Stimulated activated CD8-positive, alpha-beta memory T cell treated with anti-CD3 and anti-CD28 coated beads, Interleukin-4, amount 100 ng/mL, for 1 hour (primary cell): ENCODE measurements at regions not wholly inside any gene's neighbourhood (a gene's known extent, or its start where the extent isn't known, plus 50 kb on each side); places are given as distances from the start of the nearest gene placed in this dataset.

Source experiments
- DNase-seq, 2 donors: peaks; one replicate each; pipeline ENCODE4 v3.0.0-alpha.2; 2020; ENCODE audit warnings: low read depth in 2 of 2, low spot score in 1 of 2

DNA sequence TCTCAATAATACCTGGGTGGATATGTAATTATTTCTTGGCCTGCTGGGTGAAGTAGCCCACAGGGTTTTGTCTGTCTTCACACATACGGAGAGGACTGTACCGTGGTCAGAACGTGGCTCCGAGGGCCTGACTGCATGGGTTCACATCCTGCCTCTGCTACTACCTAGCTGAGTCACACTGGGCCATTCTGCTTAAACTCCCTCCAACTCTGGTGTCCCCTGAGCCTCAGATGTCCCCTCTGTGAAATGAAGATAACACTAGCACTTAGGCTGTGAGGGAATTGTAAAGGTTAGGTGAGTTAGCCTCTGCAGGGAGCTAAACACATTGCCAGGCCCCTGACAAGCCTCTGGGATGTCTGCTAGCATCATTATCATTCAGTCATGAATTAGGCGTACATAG is 120.1 kb upstream of the NABP1 start:
- DNase-seq: no peak

DNA sequence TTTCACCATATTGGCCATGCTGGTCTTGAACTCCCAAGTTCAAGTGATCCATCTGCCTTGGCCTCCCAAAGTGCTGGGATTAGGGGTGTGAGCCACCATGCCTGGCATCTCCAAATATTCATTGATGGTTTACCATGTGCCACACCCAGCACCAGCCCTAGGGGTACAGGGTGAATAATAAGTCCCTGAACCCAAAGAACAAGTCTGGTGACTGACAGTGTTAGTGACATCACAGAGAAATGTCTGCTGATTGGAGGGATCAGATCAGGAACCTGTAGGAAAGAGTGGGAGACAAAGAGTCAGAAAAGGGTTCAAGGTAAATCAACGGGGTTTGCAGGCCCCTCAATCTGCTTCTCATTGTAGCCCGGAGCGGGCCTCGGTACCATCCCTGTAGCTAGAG is 118.4 kb upstream of the NABP1 start:
- no peak for DNase-seq

DNA sequence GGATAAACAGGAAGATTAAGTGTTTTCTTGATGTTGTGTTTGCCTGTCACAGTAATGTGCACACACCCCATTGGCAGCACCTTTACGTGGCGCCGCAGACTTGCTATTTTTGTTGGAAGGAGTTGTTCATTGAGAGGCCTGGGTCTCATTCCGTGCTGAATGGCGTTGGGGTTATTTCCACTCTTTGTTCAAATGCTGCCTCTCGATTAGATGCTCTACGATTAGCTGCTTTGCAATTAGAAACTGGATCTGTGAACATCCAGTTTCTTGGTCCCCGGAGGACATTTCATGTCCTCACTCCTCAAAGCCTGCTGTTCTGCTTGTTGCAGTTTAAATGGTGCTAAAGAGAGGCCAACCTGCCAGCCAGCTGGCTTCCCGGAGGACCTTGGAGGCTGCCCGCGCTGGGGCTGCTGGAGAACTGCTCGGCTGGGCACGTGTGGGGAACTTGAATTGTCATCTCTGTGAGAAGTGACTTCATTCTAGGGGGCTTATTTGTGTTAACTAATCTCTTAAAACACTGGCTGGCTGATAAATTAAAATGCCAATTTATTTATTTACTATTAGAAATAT is 117.4 kb upstream of the NABP1 start:
- DNase-seq: no peak

DNA sequence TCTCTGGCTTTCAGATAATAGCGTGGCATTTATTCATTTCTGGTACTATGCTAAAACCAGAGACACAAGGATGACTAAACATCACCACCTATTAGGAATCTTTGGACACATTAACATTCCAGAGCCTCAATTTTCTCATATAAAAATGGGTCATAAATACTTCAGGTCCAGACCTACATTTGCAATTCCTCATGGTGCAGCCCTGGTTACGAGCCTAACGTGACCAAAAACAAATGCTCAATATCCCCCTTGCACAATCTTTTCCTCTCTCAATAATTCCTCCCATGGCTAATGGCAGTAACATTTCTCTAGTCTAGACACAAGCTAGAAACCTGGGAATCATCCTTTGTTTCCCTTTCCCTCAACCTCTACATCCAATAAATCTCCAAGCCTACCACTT is 112.8 kb upstream of the NABP1 start:
- DNase-seq: no peak

DNA sequence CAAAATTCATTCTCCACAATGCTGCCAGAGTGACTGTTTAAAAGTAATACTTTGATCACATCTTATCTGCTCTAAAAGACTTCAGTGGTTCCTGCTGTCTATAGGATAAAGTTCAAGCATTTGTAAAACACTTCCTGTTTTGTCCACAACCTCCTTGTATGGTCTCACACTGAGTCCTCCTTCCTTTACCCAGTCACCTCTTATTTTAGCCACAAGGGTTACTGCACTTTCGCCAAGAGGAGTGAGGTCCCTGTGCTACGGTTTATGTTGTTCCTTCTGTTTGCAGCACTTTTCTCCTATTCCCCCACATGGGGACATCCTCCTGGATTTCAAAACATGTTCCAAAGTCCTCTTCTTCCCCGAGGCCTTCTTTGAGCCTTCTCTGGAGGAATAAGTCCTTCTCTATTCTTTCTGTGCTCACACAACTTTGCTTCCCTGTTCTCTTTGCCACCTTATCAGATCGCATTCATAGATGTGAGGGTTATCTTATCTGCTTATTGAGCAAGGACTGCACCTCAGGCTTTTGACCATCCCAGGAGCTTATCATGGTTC is 112.2 kb upstream of the NABP1 start:
- no peak for DNase-seq

DNA sequence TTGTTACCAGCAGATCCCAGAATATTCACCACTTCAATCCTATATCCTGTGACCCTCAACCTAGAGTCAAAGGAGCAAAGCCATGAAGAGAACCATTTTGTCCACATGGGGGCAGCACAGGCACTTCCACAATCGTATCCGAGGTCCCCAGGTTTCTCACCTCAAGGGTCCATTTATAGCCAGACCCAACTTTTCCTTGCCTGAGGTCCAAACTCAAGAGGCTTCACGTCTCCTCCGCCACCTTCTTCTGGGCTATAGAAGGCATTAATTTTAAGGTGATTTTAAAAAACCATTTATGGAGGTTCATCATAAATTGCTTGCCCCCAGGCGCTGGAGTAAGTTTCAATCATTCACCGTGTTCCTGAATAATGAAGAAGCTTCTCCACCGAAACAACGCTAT is 111.6 kb upstream of the NABP1 start:
- DNase-seq: peak; percentile 19 to 49

DNA sequence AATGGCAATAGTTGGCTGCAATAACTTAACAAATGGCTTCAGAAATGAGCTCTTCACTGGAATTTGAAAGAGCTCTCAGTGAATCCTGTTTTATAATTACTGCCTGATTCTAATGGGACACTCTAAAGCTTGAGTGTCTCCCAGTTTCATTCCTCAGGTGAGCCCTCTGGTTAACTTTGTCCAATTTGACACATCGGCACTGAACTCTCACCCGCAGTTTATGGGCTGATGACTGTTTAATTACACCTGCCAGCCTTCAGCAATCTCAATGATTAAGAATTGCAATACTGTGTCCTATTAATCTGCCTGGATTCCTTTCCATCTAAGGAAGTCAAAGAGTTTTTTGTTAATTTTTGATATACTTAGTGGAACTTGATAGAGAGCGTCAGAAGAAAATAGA is 110.7 kb upstream of the NABP1 start:
- DNase-seq: no peak

DNA sequence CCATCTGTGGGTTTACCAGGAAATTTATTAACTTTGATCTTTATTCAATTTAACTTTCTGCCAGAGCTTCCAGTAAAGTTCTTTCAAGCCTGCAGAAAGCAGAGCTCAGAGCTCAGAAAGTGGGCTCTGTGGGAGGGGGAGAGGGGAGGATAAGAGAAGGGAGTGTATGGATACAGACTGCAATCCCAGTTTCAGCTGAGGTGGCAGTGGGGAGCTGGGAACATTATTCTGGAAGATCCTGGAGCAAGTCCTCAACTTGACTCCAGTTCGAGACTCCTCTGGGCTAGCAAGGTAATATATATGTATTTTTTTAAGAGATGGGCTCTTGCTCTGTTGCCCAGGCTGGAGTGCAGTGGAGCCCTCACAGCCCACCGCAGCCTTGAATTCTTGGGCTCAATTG is 108.9 kb upstream of the NABP1 start:
- DNase-seq: no peak

DNA sequence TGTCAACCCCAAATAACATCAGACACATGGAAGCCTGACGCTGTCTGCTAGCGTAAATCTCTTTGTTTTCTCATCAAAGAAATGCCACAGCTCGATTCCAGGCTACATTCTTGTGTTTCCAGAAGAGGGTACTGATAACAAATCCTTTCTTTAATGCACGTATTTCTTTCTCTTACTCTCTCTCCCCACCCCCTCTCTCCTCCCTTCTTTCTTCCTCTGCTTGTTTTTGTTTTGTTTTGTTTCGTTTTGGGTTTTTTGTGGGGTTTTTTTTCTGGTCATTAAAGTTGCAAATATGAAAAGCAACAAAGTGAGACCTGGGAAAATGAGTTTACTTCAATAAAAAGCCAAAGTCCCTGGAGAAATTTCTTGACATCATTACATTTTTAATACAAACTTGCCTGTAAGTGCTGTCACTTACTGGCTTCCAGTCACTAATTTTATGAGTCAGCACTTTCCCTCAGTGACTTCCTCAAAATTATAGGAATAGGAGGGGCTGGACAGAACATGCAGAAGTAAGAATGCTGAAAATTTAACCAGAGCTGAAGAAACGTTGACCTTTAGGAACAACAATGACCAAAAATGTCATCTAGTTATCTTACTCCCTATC is 106.7 kb upstream of the NABP1 start:
- no peak for DNase-seq

DNA sequence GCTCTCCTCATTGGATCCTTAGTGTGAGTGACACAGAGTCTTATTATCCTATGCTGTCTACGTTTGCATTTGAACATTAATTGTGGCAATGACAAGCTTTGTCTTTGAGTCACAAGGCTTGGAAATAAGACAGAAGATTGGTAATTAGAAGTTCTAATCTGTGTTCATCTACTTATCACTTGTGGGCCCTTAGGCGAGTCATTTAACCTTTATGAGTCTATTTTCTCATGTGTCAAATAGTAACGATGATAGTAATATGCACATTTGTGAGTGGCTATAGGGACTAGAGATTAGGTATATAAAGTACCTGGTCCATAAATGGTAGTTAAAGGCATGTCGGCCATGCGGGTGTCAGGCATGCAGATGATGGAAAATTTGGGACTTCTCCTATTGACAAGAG is 105.6 kb upstream of the NABP1 start:
- no peak for DNase-seq

DNA sequence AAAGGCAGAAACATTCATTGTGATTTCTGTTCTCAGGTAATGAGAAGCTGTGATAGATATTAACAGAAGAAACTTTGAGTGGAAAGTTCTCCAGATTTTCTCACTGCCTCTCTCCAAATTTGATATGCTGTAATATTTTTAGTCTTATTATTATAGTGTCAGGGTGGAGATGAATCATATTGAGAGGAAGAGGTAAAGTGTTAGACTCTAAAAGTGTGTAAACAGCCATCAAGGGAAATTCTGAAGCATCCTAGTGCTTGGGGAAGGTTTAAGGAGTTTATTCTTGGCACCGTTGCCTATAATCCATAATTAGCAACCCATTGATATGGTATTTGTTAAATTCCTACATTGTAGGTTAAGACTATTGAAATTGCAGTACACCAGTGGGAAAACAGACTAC is 104.7 kb upstream of the NABP1 start:
- DNase-seq: no peak

DNA sequence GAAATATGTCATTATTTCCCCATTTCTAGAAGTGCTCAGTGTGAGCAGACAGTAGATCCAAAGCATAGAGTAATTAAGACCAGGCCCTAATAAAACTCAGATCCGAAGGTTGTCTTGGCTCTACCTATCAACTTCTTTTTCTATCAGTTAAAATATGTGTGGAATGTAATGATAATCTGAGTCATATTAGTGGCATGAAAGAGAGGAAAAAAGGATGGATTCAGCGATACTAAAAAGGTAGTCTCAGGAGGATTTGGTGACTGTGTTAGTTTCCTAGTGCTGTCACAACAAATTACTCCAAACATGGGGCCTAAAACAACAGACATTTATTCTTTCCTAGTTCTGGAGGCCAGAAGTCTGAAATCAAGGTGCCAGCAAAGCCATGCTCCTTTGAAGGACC is 103.7 kb upstream of the NABP1 start:
- no peak for DNase-seq

DNA sequence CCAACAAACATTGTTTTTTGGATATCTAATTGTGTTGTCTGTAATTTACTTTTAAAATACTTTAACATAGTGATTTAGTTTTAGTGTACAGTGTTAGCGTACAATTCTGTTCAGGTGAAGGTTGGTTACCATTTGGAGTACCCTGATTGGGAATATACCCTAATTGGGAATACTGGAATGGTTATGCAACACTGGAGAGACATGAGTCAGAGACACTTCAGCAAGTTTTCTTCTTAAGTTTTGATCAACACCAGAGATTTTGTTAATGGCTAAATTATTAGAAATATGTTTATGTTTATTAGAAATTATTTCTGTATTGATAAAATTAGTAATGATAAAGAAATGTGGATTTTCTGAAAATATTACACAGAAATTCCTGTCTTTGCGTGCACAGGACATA is 100.3 kb upstream of the NABP1 start:
- DNase-seq: no peak

DNA sequence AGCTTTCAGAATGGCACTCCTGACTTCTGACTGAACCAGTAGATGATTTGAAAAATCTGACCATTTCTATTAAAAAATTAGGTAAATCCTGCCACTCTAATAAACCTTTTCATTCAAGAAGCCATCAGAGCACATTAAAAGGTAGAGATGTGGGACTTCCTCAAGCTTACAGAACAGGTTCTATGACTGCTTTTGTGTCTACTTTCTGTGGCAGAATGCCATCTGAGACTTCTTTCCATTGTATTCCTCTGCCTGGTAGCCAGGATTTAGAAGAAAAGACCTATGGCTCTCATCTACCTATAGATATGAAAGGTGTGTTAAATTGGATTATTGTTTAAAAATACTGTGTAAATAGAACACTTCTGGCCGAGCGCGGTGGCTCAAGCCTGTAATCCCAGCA is 99.9 kb upstream of the NABP1 start:
- DNase-seq: no peak

DNA sequence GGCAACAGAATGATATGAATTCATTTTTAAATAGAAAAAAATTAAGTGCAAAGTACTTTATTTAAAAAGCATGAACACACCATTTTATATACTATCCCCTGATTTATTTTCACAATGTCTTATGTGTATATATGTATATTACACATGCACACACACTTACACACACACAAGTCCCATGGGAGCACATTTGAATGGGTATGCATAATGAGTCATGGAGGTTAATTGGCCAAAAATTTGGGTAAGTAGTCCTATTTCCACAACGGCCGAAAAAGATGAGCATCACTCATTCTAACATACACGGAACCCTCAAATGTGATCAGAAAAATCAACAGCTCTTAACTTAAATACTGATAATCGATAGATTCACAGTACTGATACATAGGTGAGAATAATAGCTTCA is 97.4 kb upstream of the NABP1 start:
- DNase-seq: no peak

DNA sequence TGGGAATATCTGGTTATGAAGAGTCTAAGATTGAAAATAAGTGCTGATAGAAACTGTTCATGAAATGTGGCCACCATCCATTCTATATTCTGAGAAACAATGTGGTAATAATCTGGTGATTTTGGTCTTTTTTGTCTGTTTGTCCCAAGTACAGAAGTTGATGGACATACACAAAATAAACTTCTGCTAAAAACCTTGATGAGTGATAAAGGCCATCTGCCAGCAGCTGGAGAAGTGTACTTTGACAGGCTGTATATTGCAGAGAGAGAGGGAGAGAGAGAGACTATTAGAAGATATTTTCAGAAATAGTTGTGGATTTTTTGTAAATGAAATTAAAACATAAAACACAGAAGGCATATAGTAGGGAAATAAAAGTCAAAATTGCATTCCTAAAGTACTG is 96.9 kb upstream of the NABP1 start:
- no peak for DNase-seq

DNA sequence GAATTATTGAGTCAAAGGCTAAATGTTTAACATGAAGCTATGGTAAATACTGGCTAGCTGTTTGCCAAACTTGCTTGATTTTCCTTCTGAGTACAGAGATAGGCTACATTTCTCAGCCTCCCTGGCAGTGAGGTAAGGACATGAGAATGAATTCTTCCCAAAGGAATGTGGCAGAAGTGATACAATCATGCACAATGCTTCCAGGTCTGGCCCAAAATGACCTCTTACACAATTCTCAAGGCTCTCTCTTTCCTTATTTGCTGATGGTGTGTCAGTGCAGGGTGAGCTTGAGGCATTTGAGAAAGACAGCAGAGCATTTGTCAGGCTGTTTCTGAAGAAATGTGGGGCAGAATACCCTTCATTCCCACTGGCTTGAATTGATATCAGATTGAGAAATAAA is 95.6 kb upstream of the NABP1 start:
- DNase-seq: no peak

DNA sequence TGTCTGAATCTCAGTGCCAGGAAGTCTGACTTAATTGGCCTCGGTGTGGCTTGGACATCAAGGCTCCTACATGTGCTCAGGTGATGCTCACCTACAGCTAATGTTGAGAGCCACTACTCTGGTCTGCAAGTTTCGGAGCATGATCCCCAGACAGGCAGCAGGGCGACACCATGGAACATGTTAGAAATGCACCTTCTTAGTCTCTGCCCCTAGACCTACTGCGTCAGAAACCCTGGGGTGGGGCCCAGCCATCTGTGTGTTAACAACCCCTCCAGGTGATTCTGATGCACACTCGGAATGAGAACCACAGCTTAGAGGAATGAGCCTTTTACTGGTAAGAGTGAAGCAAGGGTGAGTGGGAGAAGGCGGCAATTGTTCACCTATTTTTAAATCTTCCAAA is 86.9 kb upstream of the NABP1 start:
- no peak for DNase-seq

DNA sequence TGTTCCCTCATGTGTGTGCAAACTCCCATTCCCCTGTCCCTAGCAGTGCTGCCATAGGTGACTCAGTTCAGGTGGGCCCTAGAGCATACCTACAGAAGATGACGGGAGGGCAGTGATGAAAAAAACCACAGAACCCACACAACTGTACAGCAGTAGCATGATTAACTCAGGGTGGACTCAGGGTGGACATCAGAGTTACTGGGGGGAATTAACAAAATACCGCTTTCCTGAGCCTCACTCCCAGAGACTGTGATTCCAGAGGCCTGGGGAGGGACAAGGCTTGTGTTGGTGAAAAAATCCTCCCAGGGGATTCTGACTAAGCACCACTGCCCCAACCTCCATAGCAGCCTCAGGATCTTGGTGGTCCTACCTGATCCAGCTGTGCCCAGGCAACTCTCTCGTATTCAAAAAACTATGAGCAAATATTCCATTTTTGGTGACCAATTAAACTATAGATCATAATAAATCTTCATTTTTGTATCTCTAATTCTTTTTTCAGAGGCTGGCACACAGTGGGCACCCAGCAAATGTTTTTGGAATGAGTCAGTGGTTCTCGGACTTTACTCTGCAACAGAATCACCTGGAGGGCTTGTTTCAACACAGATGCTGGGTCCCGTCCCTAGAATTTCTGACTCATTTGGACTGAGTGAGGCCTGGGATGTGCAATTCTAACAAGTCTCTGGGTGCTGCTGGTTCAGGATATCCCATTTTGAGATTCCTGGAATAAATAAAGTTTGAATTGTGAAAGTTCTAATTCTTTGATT is 84.1 kb upstream of the NABP1 start:
- DNase-seq: no peak

DNA sequence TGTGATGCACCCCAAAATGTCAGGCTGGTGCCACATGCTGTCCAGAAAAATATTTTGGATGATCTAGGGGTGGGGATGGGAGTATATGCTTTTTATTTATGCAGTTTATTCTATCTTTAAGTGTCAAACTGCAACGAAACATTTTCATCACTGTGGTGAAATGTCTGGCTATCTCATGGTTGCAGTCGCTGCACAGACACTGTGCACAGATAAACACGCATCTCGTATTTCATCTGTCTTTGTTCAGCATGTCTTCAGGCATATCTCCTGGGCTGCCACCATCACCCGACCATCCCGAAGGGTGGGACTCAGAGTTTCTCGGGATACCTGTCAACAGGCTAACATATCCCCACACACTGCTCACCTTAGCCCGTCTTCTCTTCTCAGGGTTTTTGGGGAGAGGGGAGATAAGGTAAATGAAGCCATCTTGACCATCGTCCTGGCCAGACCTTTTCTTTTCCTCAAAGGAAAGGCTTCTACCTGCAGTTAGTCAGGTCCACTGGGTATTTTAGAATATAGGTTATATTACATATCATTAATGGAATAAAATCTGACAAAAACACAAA is 80.7 kb upstream of the NABP1 start:
- no peak for DNase-seq

DNA sequence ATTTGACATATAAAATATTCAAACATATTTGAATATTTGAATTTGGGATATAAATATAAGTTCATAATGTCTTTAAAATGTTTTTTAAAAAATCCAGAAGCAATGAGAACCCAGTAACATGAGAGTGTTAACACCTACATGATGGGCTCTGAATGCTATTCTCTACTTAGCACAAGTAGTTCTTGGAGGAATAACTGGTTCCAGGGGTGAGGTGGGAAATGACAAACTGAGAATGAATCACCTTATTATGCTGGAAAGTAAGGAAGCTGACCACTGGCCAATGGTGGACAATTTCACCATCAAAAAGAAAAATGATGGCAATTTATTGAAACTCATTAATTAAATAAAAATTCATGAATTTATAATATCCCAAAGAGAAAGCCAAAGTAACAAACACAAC is 79.6 kb upstream of the NABP1 start:
- DNase-seq: no peak

DNA sequence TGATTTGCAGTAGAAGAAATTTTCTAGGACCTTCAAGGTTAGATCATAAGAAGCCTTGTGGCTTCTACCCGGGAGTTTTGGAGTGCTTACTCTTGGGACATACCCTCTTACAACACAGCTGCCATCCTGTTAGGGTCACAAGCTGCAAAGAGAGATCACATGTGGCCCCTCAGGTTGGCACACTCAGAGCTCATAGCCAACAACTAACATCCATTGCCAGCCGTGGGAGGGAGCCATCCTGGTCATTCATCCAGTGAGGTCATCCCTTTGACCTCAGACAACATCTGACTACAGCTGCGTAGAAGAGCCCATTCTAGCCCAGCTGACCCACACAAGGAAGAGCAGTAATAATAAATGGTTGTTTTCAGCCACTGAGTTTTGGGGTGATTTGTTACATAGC is 76.9 kb upstream of the NABP1 start:
- DNase-seq: no peak
